ENCODE measurements at regions not wholly inside any gene's neighbourhood (a gene's known extent, or its start where the extent isn't known, plus 50 kb on each side); places are given as distances from the start of the nearest gene placed in this dataset.

DNA sequence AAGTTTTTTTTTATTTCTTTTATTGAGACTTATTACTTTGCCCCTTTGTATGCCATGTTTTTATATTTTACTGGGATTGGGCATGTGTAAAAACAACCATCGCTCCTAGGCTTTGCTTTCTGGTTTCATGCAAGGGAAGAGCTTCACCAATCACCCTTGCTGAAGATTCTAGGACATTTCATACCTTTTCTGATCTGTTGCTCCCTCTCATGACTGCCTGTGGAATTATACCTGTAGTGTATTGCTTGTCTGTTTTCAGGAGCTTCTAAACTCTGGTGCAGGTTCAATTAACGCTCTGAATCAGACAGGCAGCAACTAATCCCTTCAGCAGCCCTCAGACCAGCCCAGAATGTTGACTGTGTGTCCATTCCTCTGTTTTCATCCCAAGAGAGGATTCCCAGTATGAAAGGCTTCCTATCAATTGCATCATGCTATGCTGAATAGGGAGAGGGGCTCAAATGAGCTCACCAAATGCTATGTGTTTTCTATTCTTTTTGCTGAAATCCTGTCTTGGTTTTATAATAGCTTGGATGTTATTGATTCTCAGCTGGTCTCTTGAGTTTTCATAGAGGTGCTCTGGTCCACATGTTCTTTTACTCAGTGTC is 572.9 kb upstream of the CDH6 start:
- TF ChIP-seq POLR2A (IDR thresholded peaks at IDR 0.05): no peak
- TF ChIP-seq, protein P1, sequence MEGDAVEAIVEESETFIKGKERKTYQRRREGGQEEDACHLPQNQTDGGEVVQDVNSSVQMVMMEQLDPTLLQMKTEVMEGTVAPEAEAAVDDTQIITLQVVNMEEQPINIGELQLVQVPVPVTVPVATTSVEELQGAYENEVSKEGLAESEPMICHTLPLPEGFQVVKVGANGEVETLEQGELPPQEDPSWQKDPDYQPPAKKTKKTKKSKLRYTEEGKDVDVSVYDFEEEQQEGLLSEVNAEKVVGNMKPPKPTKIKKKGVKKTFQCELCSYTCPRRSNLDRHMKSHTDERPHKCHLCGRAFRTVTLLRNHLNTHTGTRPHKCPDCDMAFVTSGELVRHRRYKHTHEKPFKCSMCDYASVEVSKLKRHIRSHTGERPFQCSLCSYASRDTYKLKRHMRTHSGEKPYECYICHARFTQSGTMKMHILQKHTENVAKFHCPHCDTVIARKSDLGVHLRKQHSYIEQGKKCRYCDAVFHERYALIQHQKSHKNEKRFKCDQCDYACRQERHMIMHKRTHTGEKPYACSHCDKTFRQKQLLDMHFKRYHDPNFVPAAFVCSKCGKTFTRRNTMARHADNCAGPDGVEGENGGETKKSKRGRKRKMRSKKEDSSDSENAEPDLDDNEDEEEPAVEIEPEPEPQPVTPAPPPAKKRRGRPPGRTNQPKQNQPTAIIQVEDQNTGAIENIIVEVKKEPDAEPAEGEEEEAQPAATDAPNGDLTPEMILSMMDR (IDR thresholded peaks at IDR 0.05): no peak

Measured in Peyer's patch (tissue), 4 donors.